ENCODE measurements at regions not wholly inside any gene's neighbourhood (a gene's known extent, or its start where the extent isn't known, plus 50 kb on each side); places are given as distances from the start of the nearest gene placed in this dataset.

DNA sequence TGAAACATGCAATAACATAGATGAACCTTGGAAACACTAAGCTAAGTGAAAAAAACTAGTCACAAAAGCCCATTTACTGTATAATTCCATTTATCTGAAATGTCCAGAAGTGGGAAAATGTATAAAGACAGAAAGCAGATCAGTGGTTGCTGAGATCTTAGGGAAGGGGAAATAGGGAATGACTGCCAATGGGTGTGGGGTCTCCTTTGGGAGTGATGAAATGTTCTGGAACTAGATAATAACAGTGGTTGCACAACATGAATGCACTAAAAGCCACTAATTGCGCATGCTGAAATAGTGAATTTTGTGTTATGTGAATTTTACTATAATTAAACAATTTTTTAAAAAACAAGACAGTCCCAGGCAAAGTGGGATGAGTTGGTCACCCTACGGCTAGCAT is 472.8 kb downstream of the CCDC171 start:
- DNase-seq (ENCODE audit: low spot score): no peak

DNA sequence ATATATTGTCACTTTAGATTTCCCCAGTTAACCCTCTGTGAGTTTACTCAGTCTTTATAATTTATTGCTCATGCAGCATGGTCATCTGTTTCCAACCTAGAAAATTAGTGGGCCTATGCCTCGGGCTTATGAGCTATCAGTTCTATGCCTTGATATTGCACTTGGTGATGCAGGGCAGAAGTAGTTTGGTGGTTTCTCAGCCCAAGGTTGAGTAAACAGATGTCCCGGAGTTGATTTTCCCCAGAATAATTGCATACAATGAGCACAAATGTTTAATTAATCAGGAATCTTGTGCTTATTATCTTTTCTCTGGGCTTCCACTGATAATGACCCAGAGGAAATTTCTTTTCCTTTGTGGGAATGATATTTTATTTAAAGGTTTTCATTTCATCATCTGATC is 474.0 kb downstream of the CCDC171 start:
- no peak for DNase-seq (ENCODE audit: low spot score)

DNA sequence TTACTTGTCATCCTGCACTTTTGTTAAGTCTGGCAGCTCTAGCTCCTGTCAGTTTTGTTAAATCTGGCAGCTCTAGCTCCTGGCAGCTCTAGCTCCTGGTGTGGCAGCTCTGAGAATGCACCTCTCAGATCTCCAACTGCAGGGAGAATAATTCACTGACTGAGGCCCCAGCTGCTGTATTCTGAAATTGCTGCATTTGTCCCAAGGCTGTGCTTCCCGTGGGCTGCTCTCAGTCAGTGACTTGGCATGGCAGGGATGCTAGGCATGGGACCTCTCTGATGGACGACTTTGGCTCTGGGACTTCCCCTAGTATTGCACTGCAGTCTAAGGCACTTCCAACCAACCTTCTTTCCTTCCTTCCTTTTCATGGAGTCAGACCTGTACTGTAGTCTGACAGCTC is 475.7 kb downstream of the CCDC171 start:
- no peak for DNase-seq (ENCODE audit: low spot score)

DNA sequence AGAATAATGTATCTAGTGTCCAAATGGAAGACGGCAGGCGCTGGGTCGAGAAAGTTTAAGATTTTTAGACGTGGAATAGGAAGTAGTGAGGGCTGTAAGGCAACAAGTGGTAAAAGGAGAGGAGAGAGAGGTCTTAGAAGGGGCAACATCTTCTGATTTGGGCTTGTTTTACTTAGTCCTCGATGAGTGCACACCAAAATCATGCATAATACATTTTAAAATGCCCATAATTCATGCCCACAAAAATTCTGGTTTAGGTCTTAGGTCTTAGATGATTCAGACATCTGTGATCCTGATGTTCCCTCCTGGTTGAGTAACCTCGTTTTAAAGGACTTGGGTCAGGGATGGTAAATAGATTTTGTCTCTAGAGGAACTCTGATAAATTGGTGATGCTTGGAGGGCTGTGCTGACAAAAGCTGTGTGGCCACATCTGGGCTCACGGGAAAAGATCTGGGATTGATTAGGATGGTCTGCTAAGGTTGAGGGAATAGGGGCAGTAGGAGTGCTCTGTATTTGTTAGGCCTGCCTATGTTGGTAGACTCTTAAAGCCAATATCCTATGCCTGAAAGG is 476.3 kb downstream of the CCDC171 start:
- DNase-seq (ENCODE audit: low spot score): no peak

DNA sequence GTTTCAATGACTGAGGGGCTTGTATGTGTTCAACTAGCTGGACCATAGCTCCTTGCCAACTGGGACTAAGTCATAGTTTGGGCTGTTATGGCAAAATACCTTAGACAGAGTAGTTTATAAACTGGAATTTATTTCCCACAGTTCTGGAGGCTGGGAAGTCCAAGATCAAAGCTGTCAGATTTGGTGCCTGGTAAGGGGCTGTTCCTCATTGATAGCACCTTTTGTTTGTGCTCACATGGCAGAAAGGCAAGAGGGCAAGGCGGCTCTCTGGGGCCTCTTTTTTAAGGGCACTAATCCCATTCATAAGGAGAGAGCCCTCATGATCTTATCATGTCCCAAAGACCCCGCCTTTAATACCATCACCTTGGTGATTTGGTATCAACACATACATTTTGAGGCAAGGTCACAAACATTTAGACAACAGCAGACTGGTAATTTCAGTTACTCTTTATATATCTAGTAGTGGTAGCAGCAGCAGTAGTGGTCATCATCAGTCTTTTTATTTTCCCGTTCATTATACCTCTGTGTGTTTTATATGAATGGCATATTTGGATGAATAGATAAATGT is 477.0 kb downstream of the CCDC171 start:
- no peak for DNase-seq (ENCODE audit: low spot score)

DNA sequence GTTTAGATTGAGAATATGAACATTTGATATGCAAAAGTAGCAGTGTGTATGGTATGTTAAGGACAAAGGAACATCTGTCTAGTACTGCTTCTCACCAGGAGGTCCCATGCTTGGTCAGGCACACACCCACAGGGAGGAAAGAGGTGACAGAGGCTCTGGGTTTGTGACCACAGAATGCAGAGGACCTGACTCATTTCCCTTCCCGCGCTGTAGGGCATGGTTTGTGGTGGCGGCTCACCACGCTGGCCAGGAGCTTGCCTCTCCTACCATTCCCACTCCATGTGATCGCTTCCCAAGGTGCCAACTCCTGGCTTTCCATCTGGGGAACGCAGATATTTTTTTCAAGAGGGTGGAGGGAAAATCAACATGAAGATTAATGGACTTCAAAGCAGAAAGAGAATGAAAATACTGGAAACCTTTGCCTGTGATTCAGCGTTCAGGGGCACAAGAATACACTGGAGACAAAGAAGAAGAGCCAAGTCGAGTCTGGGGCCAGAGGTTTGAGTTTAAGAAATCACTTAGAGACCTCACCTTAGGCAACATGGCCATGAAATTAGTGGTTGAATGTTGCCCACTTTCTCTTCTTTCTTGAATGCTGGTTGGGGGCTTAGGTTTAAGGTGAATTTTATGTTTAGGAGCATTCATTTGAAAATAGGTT is 477.8 kb downstream of the CCDC171 start:
- peak; percentile 14 for DNase-seq (ENCODE audit: low spot score)

DNA sequence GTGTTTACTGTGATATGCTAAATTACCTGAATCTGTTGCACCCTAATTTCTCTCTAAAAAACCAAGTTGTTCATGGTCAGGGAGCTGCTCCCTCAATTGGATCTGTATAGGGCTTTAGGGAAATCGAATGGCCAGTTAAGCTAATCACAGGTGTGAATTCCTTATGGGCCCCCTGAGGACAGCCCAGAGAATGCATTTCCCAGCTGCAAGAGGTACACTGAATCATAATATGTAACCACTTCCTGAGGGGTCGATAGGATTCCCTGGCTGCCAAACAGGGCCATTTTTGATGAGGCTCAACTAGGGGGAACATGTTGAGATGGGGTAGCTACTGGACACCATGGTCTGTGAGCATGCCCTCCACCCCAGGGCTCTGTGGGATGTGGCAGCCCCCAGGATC is 478.6 kb downstream of the CCDC171 start:
- DNase-seq (ENCODE audit: low spot score): no peak

DNA sequence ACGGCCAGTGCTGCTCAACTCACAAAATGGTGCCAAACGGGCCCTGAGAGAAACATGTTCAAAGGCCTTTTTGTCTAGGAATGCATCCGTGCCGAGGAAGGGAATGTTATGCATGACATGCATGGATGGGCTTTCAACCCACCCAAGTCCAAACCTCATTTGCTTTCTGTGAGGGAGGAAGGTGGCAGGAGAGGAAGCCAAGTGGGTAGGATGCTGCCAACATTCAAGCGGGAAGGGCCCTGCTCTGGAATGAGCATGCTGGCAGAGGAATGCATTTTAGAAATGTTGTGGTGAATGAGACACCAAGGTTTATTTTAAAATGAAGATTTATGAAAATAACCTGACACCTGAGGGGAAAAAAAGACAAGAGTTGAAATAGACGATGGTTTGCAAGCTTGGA is 479.1 kb downstream of the CCDC171 start:
- DNase-seq (ENCODE audit: low spot score): no peak

DNA sequence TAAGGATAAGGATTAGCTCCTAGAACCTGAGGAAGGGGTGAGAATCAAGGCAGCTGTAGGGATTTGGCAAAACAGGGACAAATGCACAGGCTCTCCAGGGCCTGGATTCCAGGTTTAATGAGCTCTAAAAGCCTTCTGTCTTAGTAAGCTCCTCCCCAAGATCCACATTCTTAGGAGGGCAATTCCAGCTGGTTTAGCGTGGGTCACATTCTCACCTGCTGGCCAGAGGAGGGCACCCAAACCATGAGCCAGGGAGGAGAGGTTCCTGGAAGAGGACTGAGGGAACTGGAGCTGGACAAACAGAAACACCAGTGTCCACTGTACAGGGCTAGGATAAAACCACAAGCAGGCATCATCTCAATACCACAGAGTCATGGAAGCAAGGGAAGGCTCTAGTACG is 480.0 kb downstream of the CCDC171 start:
- no peak for DNase-seq (ENCODE audit: low spot score)

DNA sequence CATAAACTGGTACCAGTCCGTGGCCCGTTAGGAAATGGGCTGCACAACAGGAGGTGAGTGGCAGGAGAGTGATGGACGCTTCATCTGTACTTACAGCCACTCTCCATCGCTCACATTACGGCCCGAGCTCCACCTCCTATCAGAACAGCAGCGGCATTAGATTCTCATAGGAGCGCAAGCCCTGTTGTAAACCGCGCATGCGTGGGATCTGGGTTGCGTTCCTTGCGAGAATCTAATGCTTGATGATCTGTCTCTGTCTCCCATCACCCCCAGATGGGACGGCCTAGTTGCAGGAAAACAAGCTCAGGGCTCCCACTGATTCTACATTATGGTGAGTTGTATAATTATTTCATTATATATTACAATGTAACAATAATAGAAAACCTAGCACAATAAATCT is 480.4 kb downstream of the CCDC171 start:
- no peak for DNase-seq (ENCODE audit: low spot score)

DNA sequence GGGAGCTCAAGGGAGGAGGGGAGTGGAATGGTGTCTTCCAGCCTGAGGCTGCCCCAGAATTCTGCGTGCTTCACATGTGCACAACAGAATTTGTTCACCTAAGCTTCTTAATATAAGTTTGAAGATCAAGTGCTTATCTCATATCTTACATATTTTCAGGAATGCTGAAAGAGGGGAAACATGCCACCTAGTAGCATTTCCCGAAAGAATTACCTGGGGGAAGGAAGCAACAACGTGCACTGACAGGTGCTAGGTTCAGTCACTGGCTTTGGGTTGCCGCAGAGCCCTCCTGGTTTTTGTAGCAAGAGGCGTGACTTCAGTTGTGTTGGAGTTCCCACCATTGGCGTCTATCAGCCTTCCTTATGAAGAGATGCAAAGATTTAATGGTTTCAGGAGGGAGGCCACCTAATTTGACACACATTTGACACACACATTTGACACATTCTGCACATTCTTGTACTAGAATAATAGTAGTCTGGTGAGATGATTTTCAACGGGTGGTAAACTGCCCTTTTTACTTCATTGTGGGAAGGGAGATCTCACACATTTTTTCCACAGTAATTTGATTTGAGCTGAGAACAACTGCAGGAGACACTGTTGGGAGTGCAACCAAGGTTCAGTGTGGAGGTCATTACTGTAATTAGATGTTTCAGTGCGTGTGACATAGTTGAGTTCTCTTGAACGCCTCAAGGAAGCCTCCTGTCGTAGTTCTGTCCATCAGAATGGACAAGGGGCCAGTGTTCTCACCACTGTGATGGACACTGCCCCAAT is 481.3 kb downstream of the CCDC171 start:
- DNase-seq (ENCODE audit: low spot score): no peak

DNA sequence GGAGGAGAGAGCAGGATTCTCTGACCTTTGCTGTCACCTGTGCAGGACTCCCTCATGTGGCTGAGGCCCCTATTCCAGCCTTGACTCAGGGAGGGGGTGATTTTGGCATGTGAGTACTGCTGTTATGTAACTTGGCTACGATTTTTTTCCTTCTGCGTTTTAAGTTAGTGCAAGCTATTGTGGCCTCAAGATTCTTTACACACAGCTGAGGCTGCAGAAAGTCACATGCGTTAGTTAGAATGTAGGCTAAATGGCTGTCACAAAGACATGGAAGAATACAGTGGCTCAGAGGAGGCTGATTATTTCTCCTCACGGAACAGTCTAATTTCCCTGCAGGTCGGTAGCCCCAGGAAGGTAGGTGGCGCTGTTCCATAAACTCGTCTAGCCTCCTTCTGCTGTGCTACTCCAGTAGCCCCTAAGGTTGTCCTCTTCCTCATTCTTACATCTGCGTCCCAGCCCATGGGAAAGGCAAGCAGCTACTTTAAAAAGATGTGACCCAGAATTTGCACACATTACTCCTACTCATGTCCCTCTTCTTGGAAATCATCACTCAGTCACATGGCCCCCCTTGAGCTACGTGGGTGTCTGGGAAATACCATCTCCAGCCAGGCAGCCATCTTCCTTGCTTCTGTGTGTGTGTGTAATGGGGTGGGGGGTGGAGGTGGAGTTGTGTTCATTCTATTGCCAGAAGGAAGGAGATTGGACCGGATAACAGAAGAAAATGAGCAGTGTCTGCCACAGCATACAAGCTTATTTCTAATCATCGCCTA is 486.6 kb downstream of the CCDC171 start:
- no peak for DNase-seq (ENCODE audit: low spot score)

DNA sequence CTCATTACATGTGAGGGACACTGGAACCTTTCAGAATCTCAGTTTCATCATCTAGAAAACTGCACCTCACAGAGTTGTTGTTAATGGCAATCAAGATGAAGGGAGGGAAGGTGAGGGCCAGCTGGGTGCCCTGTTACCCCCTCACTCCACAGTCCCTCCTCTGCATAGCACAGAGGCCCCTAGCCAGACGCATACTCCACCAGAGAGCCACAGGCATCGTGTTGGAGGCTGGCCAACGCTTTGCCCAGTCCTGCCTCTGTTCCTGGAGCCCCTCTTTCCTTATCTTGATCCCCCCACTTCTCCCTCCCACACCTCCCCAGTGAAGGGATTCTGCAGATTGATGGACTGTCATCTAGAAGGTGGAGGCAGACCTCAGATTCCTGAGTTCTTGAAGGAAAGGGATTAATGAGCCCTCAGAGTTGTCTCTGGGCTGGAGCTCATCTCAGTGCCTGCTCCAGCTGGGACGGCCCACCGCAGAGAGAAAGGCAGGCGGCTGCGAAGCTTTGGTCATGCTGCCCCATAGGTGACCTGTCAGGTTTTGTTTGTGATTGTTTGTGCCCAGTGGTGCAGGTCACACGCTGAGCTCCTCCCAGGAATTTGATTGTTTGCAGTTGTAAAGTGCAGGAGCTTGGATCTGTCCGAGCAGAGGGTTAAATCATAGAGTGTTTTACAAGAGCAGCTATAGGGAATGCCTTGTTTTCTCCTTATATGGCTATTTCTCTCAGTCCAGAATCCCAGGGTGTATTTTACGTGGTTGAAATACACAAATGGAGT is 487.3 kb downstream of the CCDC171 start:
- no peak for DNase-seq (ENCODE audit: low spot score)

DNA sequence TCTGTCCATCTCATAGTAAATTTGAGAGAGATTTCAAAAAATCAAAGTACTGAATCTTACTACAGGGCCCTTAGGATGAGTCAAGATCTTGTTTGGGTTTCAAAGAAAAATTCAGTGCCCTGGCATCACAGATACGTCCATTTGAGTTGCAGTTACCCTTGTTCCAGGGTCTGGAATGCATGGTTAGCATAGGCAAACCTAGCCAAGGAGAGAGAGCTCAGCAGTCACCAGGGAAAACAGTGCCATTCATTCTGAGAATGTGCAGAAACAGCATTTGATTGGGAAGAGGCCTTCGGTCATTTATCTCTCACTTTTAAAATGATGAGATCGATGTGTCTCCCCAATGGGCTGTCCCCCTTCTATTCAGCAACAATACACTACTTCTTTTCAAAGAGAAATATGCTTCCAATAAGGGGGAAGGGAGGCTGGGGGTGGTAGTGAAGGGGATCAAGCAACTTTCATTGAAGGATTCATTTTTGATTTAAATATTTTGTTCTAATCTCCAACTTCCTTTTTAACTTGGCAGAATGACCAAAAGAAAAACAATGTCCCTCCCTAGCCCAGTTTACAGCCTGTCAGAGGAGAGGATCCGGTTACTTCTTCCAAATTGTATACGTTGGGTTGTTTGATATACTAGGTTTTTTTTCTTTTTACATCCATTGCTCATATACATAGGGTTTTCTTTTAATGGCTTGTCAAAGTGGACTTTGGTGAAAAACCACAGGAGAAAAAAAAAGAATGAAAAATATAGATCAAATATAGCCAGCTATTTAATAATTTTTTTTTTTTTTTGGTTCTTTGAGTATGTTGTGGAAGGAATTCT is 491.1 kb downstream of the CCDC171 start:
- no peak for DNase-seq (ENCODE audit: low spot score)

DNA sequence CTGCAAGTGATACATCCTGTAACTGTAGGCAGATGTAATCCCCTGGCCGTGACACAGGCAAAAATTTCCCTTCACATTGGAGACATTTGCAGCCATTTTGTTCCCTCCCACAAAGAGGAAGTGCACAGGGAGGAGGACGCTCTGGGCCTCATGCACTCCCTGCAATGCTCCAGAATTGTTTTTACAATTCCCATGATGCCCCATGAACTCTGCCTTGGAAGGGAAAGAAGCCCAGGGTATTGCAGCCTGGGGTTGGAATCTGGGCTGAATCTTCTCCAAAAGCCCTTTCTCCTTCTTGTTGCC is 491.7 kb downstream of the CCDC171 start:
- DNase-seq (ENCODE audit: low spot score): no peak

DNA sequence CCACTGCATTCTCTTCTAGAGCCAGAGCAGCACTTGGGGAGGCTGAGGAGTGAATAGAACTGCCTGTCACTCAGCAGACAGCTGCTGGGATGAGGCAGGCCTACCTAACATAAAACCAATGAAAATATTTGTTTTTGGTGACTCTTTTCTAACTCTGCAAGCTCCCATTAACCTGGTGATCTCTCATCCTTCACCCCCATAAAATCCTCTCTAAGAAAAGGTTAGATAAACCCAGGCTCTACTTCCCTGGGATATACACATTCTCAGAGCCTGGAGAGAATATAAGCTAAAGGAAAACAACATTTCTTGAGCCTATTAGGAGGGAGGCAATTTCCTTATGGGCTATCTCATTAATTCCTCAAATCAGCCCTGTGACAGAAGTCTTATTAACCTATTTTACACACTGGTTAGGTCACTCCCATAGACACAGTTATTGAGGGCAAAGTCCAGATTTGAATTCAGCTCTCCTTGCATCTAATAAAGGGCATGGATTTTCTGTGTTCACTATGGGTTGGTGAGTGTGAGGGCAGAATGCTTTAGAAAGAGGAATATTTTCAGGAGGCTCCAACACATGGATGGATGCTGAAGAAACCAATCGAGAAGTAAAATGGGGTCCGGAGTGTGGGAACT is 492.9 kb downstream of the CCDC171 start:
- no peak for DNase-seq (ENCODE audit: low spot score)

DNA sequence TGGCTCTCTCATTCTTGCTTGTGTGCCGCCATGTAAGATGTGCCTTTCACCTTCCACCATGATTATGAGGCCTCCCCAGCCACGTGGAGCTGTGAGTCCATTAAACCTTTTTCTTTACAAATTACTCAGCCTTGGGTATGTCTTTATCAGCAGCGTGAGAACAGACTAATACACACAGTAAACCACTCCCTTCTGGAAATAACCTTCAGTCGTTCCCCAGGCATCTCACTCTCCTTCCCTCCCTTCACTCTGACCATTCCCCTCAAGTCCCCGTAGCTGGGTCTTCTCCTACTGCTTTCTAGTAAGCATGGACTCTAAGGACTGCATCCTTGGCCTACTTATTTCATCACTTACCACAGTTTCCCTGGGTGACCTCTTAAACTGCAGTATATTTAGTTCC is 493.9 kb downstream of the CCDC171 start:
- DNase-seq (ENCODE audit: low spot score): no peak

DNA sequence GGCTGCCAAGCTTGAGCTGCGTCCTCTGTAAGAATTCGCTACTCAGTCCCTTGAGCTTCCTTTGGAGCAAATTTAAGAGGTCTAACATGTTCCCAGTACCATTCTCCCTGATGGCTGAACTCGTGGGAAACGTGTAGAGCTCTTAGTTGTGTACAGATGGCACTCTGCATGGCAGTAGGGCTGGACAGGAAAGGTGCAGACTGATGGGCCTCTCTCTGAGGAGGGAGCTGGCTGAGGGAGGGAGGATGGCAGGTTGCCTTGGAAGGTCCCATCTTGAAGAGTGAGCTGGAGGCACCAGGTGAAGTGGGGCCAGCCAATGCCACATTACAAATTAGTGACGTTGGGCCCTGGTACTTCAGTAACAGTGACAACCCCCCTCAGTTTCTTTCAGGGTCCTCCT is 495.3 kb downstream of the CCDC171 start:
- no peak for DNase-seq (ENCODE audit: low spot score)

DNA sequence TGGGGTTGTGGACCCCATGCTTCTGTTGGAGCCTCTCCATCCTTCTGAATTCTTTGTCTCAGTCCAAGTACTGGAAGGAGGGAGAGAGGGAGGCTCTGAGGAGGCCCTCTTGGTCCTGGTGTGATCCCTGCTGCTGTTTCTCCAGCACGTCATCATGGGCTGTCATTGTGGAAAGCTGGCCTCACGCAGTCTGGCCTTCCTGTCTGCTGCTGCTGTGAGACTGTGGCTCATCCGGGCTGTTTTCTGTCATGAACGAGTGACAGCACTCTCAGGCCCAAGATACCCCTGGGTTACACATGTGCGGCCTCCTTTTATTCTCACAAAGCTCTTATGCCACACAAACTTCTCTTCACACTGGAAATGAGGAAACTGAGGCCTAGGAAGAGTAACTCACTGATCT is 499.3 kb downstream of the CCDC171 start:
- DNase-seq (ENCODE audit: low spot score): no peak

DNA sequence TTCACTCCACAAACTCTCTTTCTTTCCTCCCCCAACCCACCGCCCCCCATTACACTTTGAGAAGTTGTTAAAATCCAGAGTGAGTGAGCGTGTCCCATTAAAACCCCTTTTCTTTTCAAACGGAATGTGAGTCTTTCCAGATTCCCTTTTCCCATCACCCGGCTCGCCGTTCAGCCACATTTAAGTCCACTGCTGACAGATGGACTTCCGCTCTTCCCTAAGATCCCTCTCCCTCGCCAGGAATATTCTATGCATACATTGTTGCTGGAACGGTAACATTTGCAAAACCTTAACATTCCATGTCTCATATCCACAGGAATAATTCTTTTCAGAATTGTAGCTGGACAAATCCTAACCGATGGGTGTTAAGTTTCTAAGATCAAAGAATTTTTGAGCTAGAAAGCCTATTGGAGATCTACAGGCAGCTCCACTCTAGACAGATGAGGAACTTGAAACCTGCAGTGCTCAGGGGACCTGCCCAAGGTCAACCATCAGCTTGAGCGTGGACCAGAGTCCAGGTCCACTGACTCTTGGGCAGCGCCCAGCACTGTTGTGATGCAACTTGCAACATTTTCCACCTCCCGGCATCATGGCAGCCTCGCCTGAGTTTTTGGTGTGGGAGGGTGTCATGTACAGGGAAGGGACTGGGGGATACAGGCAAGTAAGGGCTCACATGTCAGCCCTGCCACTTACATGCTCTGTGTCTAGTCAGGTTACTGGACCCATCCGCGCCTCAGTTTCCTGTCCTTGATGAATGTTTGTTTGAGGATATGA is 500.1 kb downstream of the CCDC171 start:
- DNase-seq (ENCODE audit: low spot score): no peak
